K562 (cell line): ENCODE measurements at regions not wholly inside any gene's neighbourhood (a gene's known extent, or its start where the extent isn't known, plus 50 kb on each side); places are given as distances from the start of the nearest gene placed in this dataset.

ENCODE experiments used
- ATAC-seq: fragments of 200-7000 bp; cut with Tn5 transposase; 3 replicates; pipeline ENCODE4 v1.9.1; 2020; ENCODE audit warnings: moderate library complexity
- BruUV-seq: library from RNA; stranded (reverse); fragments of 400-500 nt; replicated peaks from 2 replicates; lab custom pipeline; 2021; lab: Mats Ljungman, UMichigan
- CTCF ChIA-PET: fragments of 300-600 bp; formaldehyde crosslinking; extraction: SDS; loops from one replicate; lab custom pipeline; 2021; ENCODE audit warnings: low intra/inter-chr PET ratio; lab: Yijun Ruan, JAX
- POLR2A ChIA-PET: fragments of 300-600, 350-650 bp; sonication (Branson Sonifier 250); formaldehyde crosslinking; extraction: SDS; loops from one replicate; lab custom pipeline; 2021; ENCODE audit warnings: antibody characterized with exemption, inconsistent platforms; lab: Yijun Ruan, JAX
- DNase-seq, 4 experiments: peaks; one replicate each; pipeline versions ENCODE4 v3.0.0 to v3.0.0-alpha.2; 2011 to 2018; ENCODE audit warnings: low spot score in 3 of 4, mixed read lengths in 3 of 4; ENCODE audit errors: extremely low read depth in 1 of 4
- FAIRE-seq: peaks from 2 replicates; lab custom pipeline; 2011; peaks lifted over from hg19 to GRCh38; lab: Jason Lieb, UNC
- H2AFZ ChIP-seq: 2 replicates; pipeline ENCODE4 v1.6.0; 2011; ENCODE audit warnings: low read depth, low read length, control low read depth, inconsistent platforms
- H3K27ac ChIP-seq: fragments of 200-600 bp; 3 replicates; pipeline ENCODE4 v1.8.0; 2011; ENCODE audit warnings: low read depth, mild to moderate bottlenecking, control low read depth, inconsistent platforms, low read length, moderate library complexity, mixed read lengths; ENCODE audit errors: extremely low read depth
- H3K27me3 ChIP-seq, 2 experiments: fragments of 300-600 bp in 1 of 2; 2 replicates in 1 of 2; 3 replicates in 1 of 2; pipeline versions ENCODE4 v1.6.0 to v1.8.0; 2011; ENCODE audit warnings: inconsistent platforms in 2 of 2, low read length in 2 of 2, mild to moderate bottlenecking in 1 of 2, mixed read lengths in 1 of 2, moderate library complexity in 1 of 2; ENCODE audit not compliant: control insufficient read depth in 2 of 2, insufficient read depth in 2 of 2
- H3K36me3 ChIP-seq: fragments of 300-600 bp; 3 replicates; pipeline ENCODE4 v1.8.0; 2011; ENCODE audit warnings: mild to moderate bottlenecking, low read length, inconsistent platforms; ENCODE audit not compliant: control insufficient read depth, insufficient read depth
- H3K4me1 ChIP-seq, 2 experiments: fragments of 200-600 bp in 1 of 2; replicated peaks in 1 of 2; 2 replicates in 1 of 2; 3 replicates in 1 of 2; pipeline versions ENCODE4 v1.5.1 to v1.8.0; 2011; ENCODE audit warnings: inconsistent platforms in 2 of 2, low read length in 2 of 2, mild to moderate bottlenecking in 1 of 2, mixed read lengths in 1 of 2, moderate library complexity in 1 of 2; ENCODE audit not compliant: control insufficient read depth in 2 of 2, insufficient read depth in 2 of 2
- H3K4me2 ChIP-seq: 2 replicates; pipeline ENCODE4 v1.6.1; 2011; ENCODE audit warnings: low read length, control low read depth, inconsistent platforms, mixed read lengths; ENCODE audit not compliant: insufficient read depth
- H3K4me3 ChIP-seq: fragments of 200-600 bp; sonication (generic), shearing (Covaris generic); 2 replicates; pipeline ENCODE4 v1.5.1; 2016; ENCODE audit warnings: control low read depth, inconsistent platforms
- H3K79me2 ChIP-seq: fragments of 200-600 bp; 3 replicates; pipeline ENCODE4 v1.8.0; 2011; ENCODE audit warnings: low read length, inconsistent platforms; ENCODE audit not compliant: control insufficient read depth, insufficient read depth
- H3K9ac ChIP-seq, 2 experiments: 2 replicates each; pipeline versions ENCODE4 v1.6.0 to v1.6.1; 2011; ENCODE audit warnings: low read depth in 2 of 2, low read length in 2 of 2, control low read depth in 1 of 2, inconsistent platforms in 1 of 2, mild to moderate bottlenecking in 1 of 2, mixed read lengths in 1 of 2; ENCODE audit not compliant: insufficient read depth in 1 of 2
- H3K9me1 ChIP-seq: one replicate; pipeline ENCODE4 v1.6.0; 2011; ENCODE audit warnings: inconsistent platforms, mild to moderate bottlenecking, low read length, moderate library complexity; ENCODE audit not compliant: control insufficient read depth, insufficient read depth
- H3K9me3 ChIP-seq: replicated peaks from 2 replicates; pipeline ENCODE4 v1.5.1; 2011; ENCODE audit warnings: low read depth, low read length, inconsistent platforms; ENCODE audit not compliant: control insufficient read depth, insufficient read depth
- H4K20me1 ChIP-seq: replicated peaks from 2 replicates; pipeline ENCODE4 v1.6.1; 2011; ENCODE audit warnings: low read length, inconsistent platforms, mixed read lengths; ENCODE audit not compliant: control insufficient read depth, insufficient read depth
- ARID1B ChIP-seq: fragments of 450-650 bp; IDR thresholded peaks from 2 replicates; pipeline ENCODE4 v1.6.1; 2016; ENCODE audit warnings: antibody characterized with exemption, mild to moderate bottlenecking, inconsistent platforms
- HDAC6 ChIP-seq: IDR thresholded peaks from 2 replicates; pipeline ENCODE4 v1.6.1; 2012; ENCODE audit warnings: low read depth, mild to moderate bottlenecking, control low read depth, inconsistent platforms, low read length, moderate library complexity
- MLX ChIP-seq, 2 experiments: fragments of 450-650 bp in 1 of 2; sonication (generic) in 1 of 2; formaldehyde crosslinking; conservative IDR thresholded peaks; 2 replicates each; pipeline versions ENCODE4 v1.4.0 to v1.8.1; 2020 to 2022; ENCODE audit warnings: mild to moderate bottlenecking in 1 of 2, missing genetic modification reagents in 1 of 2
- SNIP1 ChIP-seq: fragments of 450-650 bp; IDR thresholded peaks from 2 replicates; pipeline ENCODE4 v1.7.1; 2017; ENCODE audit warnings: low read depth, mild to moderate bottlenecking
- THAP7 ChIP-seq: fragments of 250-450 bp; sonication (Bioruptor Pico); IDR thresholded peaks from 2 replicates; pipeline ENCODE4 v1.5.0; 2021
- TRIM24 ChIP-seq, 2 experiments: fragments of 450-650 bp; IDR thresholded peaks; 2 replicates each; pipeline ENCODE4 v1.6.1; 2016
- ZBTB9 ChIP-seq: fragments of 450-650 bp; formaldehyde crosslinking; IDR thresholded peaks from 2 replicates; pipeline ENCODE4 v1.4.0; 2020; ENCODE audit warnings: mild to moderate bottlenecking, moderate library complexity
- ZKSCAN8 ChIP-seq: fragments of 200-800 bp; sonication (Bioruptor generic); IDR thresholded peaks from 2 replicates; pipeline ENCODE4 v1.6.1; 2016; ENCODE audit warnings: missing genetic modification characterization, missing compliant biosample characterization
- ZNF282 ChIP-seq: sonication (generic); formaldehyde crosslinking; IDR thresholded peaks from 2 replicates; pipeline ENCODE4 v1.8.1; 2023; ENCODE audit warnings: missing genetic modification reagents
- ZNF639 ChIP-seq, 2 experiments: fragments of 200-800 bp in 1 of 2; sonication (Bioruptor generic) in 1 of 2; sonication (generic) in 1 of 2; formaldehyde crosslinking in 1 of 2; IDR thresholded peaks in 1 of 2; conservative IDR thresholded peaks in 1 of 2; 2 replicates each; pipeline versions ENCODE4 v1.5.0 to v1.6.1; 2016 to 2020; ENCODE audit warnings: missing compliant biosample characterization in 1 of 2, missing genetic modification characterization in 1 of 2, missing genetic modification reagents in 1 of 2
- WGBS: fragments of 100-300 bp; shearing (Covaris generic); methylation state at CpG from one replicate; pipeline ENCODE4 v1.1.6; 2016; ENCODE audit warnings: low coverage, mixed read lengths; ENCODE audit not compliant: insufficient coverage; ENCODE audit errors: missing lambda C conversion rate; 5-methylcytosine and 5-hydroxymethylcytosine counted together
- in situ Hi-C: fragments of 300-500 bp; cut with MboI; formaldehyde crosslinking; loops from 4 replicates; pipeline ENCODE4 v1.15.0; 2018; ENCODE audit warnings: inconsistent platforms, mixed read lengths
- intact Hi-C: fragments of 100-400 bp; cut with micrococcal nuclease; formaldehyde crosslinking; loops from 2 replicates; pipeline ENCODE4 v1.14.2; 2022

GRCh38 chr5:109573766-109574165 is 116.0 kb upstream of the MAN2A1 start (continued):
- TF ChIP-seq ZNF282 (no peak), ARID1B (peak; percentile 38; the same call in 1 of the 2 replicates), TRIM24 (IDR thresholded peaks at IDR 0.05) (no peak), SNIP1 (no peak), THAP7 (no peak), HDAC6 (no peak), ZBTB9 (CRISPR knock-in tag) (no peak)

GRCh38 chr5:109573256-109573655 is 116.5 kb upstream of the MAN2A1 start:
- H3K9me3 ChIP-seq = no peaks in the 10 kb centered on the region
- H4K20me1 ChIP-seq = no peaks in the 10 kb centered on the region
- WGBS = 80% methylated on average over 4 of the region's 4 CpGs
- DNase-seq = no peak
- no peak overlapping the region for H3K4me2 ChIP-seq
- H3K27ac ChIP-seq = no peak overlapping the region
- intact Hi-C loops (loop anchor here (5.0 to 10.0 kb wide), 2 partner anchors 119 to 648 kb away; no protein-coding TSS in a partner anchor), in situ Hi-C loops (no loop called here)
- no peaks in the 10 kb centered on the region for H3K27me3 ChIP-seq
- ChIA-PET CTCF (no interaction called here), POLR2A (no interaction called here)
- no peaks in the 10 kb centered on the region for H3K36me3 ChIP-seq
- peak overlapping the region; percentile 17; the same call in 1 of the 2 replicates for H2AFZ ChIP-seq
- no peak overlapping the region for H3K9ac ChIP-seq
- no peak overlapping the region for H3K4me3 ChIP-seq
- H3K79me2 ChIP-seq = no peaks in the 10 kb centered on the region
- H3K9me1 ChIP-seq = no peaks in the 10 kb centered on the region
- peaks cover 6 to 35% of the 10 kb centered on the region in 2 experiments; a peak in 4 of 5 replicates for H3K4me1 ChIP-seq
- ATAC-seq = no peak
- no peak for TF ChIP-seq ZNF639 (CRISPR knock-in tag; conservative IDR thresholded peaks at IDR 0.05 in 1 of 2, IDR thresholded peaks at IDR 0.05 in 1 of 2)
- no peak for TF ChIP-seq ZKSCAN8
- TF ChIP-seq MLX (CRISPR knock-in tag; conservative IDR thresholded peaks at IDR 0.05) = no peak
- no peak for FAIRE-seq
- no TSS peak for BruUV-seq
